ENCODE measurements at regions not wholly inside any gene's neighbourhood (a gene's known extent, or its start where the extent isn't known, plus 50 kb on each side); places are given as distances from the start of the nearest gene placed in this dataset.

GRCh38 chr1:172790245-172790644, 131.3 kb downstream of the FASLG start:
- H3K4me1 Mint-ChIP-seq, result peaks cover 9% of the 10 kb centered on the region
- ATAC-seq (no peak), DNase-seq (ENCODE audit: low spot score) (no peak)
- TF ChIP-seq MLX (CRISPR knock-in tag; IDR thresholded peaks at IDR 0.05), result no peak
- no peak for TF ChIP-seq NR2C2 (CRISPR knock-in tag; IDR thresholded peaks at IDR 0.05)
- TF ChIP-seq IRF2 (CRISPR knock-in tag; IDR thresholded peaks at IDR 0.05; ENCODE audit: borderline replicate concordance, low read depth), result no peak
- TF ChIP-seq ZNF532 (CRISPR knock-in tag; IDR thresholded peaks at IDR 0.05; ENCODE audit: borderline replicate concordance), result no peak
- TF ChIP-seq RORB (CRISPR knock-in tag; IDR thresholded peaks at IDR 0.05), result no peak
- TF ChIP-seq KAT7 (CRISPR knock-in tag; IDR thresholded peaks at IDR 0.05; ENCODE audit: borderline replicate concordance), result no peak
- no peak for TF ChIP-seq ZSCAN18 (CRISPR knock-in tag; IDR thresholded peaks at IDR 0.05)
- TF ChIP-seq ZNF423 (CRISPR knock-in tag; IDR thresholded peaks at IDR 0.05), result no peak
- TF ChIP-seq EMX1 (CRISPR knock-in tag; IDR thresholded peaks at IDR 0.05), result no peak
- no peak for TF ChIP-seq SMAD3 (CRISPR knock-in tag; IDR thresholded peaks at IDR 0.05; ENCODE audit: borderline replicate concordance)
- TF ChIP-seq ZNF671 (CRISPR knock-in tag; IDR thresholded peaks at IDR 0.05), result no peak
- TF ChIP-seq PREB (CRISPR knock-in tag; IDR thresholded peaks at IDR 0.05; ENCODE audit: borderline replicate concordance), result no peak
- no peak for TF ChIP-seq ATF3 (CRISPR knock-in tag; conservative IDR thresholded peaks at IDR 0.05)
- TF ChIP-seq AFF4 (CRISPR knock-in tag; IDR thresholded peaks at IDR 0.05; ENCODE audit: borderline replicate concordance), result no peak
- no peak for TF ChIP-seq ZNF416 (CRISPR knock-in tag; IDR thresholded peaks at IDR 0.05)
- peaks cover 13% of the 10 kb centered on the region for H3K9me3 Mint-ChIP-seq
- ChIA-PET CTCF (no interaction called here), POLR2A (no interaction called here)
- H3K27me3 Mint-ChIP-seq (ENCODE audit: low read depth), result no peaks in the 10 kb centered on the region
- H3K27ac Mint-ChIP-seq, result no peak overlapping the region
- H3K36me3 Mint-ChIP-seq, result no peaks in the 10 kb centered on the region
- H3K4me3 Mint-ChIP-seq, result no peak overlapping the region
